K562 (cell line): ENCODE measurements at regions not wholly inside any gene's neighbourhood (a gene's known extent, or its start where the extent isn't known, plus 50 kb on each side); places are given as distances from the start of the nearest gene placed in this dataset.

Source experiments
- ATAC-seq: fragments of 200-7000 bp; cut with Tn5 transposase; 3 replicates; pipeline ENCODE4 v1.9.1; 2020; ENCODE audit warnings: moderate library complexity
- BruUV-seq: library from RNA; stranded (reverse); fragments of 400-500 nt; replicated peaks from 2 replicates; lab custom pipeline; 2021; lab: Mats Ljungman, UMichigan
- CTCF ChIA-PET: fragments of 300-600 bp; formaldehyde crosslinking; extraction: SDS; loops from one replicate; lab custom pipeline; 2021; ENCODE audit warnings: low intra/inter-chr PET ratio; lab: Yijun Ruan, JAX
- POLR2A ChIA-PET: fragments of 300-600, 350-650 bp; sonication (Branson Sonifier 250); formaldehyde crosslinking; extraction: SDS; loops from one replicate; lab custom pipeline; 2021; ENCODE audit warnings: antibody characterized with exemption, inconsistent platforms; lab: Yijun Ruan, JAX
- DNase-seq, 4 experiments: peaks; one replicate each; pipeline versions ENCODE4 v3.0.0 to v3.0.0-alpha.2; 2011 to 2018; ENCODE audit warnings: low spot score in 3 of 4, mixed read lengths in 3 of 4; ENCODE audit errors: extremely low read depth in 1 of 4
- FAIRE-seq: peaks from 2 replicates; lab custom pipeline; 2011; peaks lifted over from hg19 to GRCh38; lab: Jason Lieb, UNC
- H2AFZ ChIP-seq: 2 replicates; pipeline ENCODE4 v1.6.0; 2011; ENCODE audit warnings: low read depth, low read length, control low read depth, inconsistent platforms
- H3K27ac ChIP-seq: fragments of 200-600 bp; 3 replicates; pipeline ENCODE4 v1.8.0; 2011; ENCODE audit warnings: low read depth, mild to moderate bottlenecking, control low read depth, inconsistent platforms, low read length, moderate library complexity, mixed read lengths; ENCODE audit errors: extremely low read depth
- H3K27me3 ChIP-seq, 2 experiments: fragments of 300-600 bp in 1 of 2; 2 replicates in 1 of 2; 3 replicates in 1 of 2; pipeline versions ENCODE4 v1.6.0 to v1.8.0; 2011; ENCODE audit warnings: inconsistent platforms in 2 of 2, low read length in 2 of 2, mild to moderate bottlenecking in 1 of 2, mixed read lengths in 1 of 2, moderate library complexity in 1 of 2; ENCODE audit not compliant: control insufficient read depth in 2 of 2, insufficient read depth in 2 of 2
- H3K36me3 ChIP-seq: fragments of 300-600 bp; 3 replicates; pipeline ENCODE4 v1.8.0; 2011; ENCODE audit warnings: mild to moderate bottlenecking, low read length, inconsistent platforms; ENCODE audit not compliant: control insufficient read depth, insufficient read depth
- H3K4me1 ChIP-seq, 2 experiments: fragments of 200-600 bp in 1 of 2; replicated peaks in 1 of 2; 2 replicates in 1 of 2; 3 replicates in 1 of 2; pipeline versions ENCODE4 v1.5.1 to v1.8.0; 2011; ENCODE audit warnings: inconsistent platforms in 2 of 2, low read length in 2 of 2, mild to moderate bottlenecking in 1 of 2, mixed read lengths in 1 of 2, moderate library complexity in 1 of 2; ENCODE audit not compliant: control insufficient read depth in 2 of 2, insufficient read depth in 2 of 2
- H3K4me2 ChIP-seq: 2 replicates; pipeline ENCODE4 v1.6.1; 2011; ENCODE audit warnings: low read length, control low read depth, inconsistent platforms, mixed read lengths; ENCODE audit not compliant: insufficient read depth
- H3K4me3 ChIP-seq: fragments of 200-600 bp; sonication (generic), shearing (Covaris generic); 2 replicates; pipeline ENCODE4 v1.5.1; 2016; ENCODE audit warnings: control low read depth, inconsistent platforms
- H3K79me2 ChIP-seq: fragments of 200-600 bp; 3 replicates; pipeline ENCODE4 v1.8.0; 2011; ENCODE audit warnings: low read length, inconsistent platforms; ENCODE audit not compliant: control insufficient read depth, insufficient read depth
- H3K9ac ChIP-seq, 2 experiments: 2 replicates each; pipeline versions ENCODE4 v1.6.0 to v1.6.1; 2011; ENCODE audit warnings: low read depth in 2 of 2, low read length in 2 of 2, control low read depth in 1 of 2, inconsistent platforms in 1 of 2, mild to moderate bottlenecking in 1 of 2, mixed read lengths in 1 of 2; ENCODE audit not compliant: insufficient read depth in 1 of 2
- H3K9me1 ChIP-seq: one replicate; pipeline ENCODE4 v1.6.0; 2011; ENCODE audit warnings: inconsistent platforms, mild to moderate bottlenecking, low read length, moderate library complexity; ENCODE audit not compliant: control insufficient read depth, insufficient read depth
- H3K9me3 ChIP-seq: replicated peaks from 2 replicates; pipeline ENCODE4 v1.5.1; 2011; ENCODE audit warnings: low read depth, low read length, inconsistent platforms; ENCODE audit not compliant: control insufficient read depth, insufficient read depth
- H4K20me1 ChIP-seq: replicated peaks from 2 replicates; pipeline ENCODE4 v1.6.1; 2011; ENCODE audit warnings: low read length, inconsistent platforms, mixed read lengths; ENCODE audit not compliant: control insufficient read depth, insufficient read depth
- WGBS: fragments of 100-300 bp; shearing (Covaris generic); methylation state at CpG from one replicate; pipeline ENCODE4 v1.1.6; 2016; ENCODE audit warnings: low coverage, mixed read lengths; ENCODE audit not compliant: insufficient coverage; ENCODE audit errors: missing lambda C conversion rate; 5-methylcytosine and 5-hydroxymethylcytosine counted together
- in situ Hi-C: fragments of 300-500 bp; cut with MboI; formaldehyde crosslinking; loops from 4 replicates; pipeline ENCODE4 v1.15.0; 2018; ENCODE audit warnings: inconsistent platforms, mixed read lengths
- intact Hi-C: fragments of 100-400 bp; cut with micrococcal nuclease; formaldehyde crosslinking; loops from 2 replicates; pipeline ENCODE4 v1.14.2; 2022
- TF ChIP-seq, protein P1 (sequence below): IDR thresholded peaks from 3 replicates; pipeline ENCODE4 v1.6.1; 2011; ENCODE audit warnings: borderline replicate concordance, mild to moderate bottlenecking; ENCODE audit not compliant: insufficient read length, insufficient read depth
- TF ChIP-seq, protein P2 (sequence below): fragments of 250-450 bp; sonication (Bioruptor Pico); IDR thresholded peaks from 2 replicates; pipeline ENCODE4 v1.6.1; 2021; ENCODE audit warnings: mild to moderate bottlenecking
- TF ChIP-seq, protein P3 (sequence below): fragments of 250-450 bp; sonication (Bioruptor Pico); IDR thresholded peaks from 2 replicates; pipeline ENCODE4 v1.8.0; 2021; ENCODE audit warnings: borderline replicate concordance, mild to moderate bottlenecking, moderate library complexity; ENCODE audit not compliant: poor library complexity, severe bottlenecking

DNA sequence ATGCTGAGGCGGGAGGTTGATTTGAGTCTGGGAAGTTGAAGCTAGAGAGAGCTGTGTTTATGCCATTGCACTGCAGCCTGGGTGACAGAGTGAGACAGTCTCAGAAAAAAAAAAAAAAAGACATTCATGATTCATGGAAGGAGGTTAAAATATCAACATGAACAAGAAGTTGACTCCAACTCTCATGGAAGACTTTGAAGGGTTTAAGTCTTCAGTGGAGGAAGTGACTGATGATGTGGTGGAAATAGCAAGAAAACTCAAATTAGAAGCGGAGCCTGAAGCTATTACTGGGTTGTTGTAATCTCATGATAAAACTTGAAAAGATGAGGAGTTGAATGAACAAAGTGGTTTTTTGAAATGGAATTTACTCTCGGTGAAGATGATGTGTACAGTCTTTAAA lies 491.8 kb downstream of the SQOR start (continued):
- TF ChIP-seq, protein P1, sequence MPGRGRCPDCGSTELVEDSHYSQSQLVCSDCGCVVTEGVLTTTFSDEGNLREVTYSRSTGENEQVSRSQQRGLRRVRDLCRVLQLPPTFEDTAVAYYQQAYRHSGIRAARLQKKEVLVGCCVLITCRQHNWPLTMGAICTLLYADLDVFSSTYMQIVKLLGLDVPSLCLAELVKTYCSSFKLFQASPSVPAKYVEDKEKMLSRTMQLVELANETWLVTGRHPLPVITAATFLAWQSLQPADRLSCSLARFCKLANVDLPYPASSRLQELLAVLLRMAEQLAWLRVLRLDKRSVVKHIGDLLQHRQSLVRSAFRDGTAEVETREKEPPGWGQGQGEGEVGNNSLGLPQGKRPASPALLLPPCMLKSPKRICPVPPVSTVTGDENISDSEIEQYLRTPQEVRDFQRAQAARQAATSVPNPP = no peak
- TF ChIP-seq, protein P2, sequence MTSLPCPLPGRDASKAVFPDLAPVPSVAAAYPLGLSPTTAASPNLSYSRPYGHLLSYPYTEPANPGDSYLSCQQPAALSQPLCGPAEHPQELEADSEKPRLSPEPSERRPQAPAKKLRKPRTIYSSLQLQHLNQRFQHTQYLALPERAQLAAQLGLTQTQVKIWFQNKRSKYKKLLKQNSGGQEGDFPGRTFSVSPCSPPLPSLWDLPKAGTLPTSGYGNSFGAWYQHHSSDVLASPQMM (CRISPR knock-in tag) = no peak

DNA sequence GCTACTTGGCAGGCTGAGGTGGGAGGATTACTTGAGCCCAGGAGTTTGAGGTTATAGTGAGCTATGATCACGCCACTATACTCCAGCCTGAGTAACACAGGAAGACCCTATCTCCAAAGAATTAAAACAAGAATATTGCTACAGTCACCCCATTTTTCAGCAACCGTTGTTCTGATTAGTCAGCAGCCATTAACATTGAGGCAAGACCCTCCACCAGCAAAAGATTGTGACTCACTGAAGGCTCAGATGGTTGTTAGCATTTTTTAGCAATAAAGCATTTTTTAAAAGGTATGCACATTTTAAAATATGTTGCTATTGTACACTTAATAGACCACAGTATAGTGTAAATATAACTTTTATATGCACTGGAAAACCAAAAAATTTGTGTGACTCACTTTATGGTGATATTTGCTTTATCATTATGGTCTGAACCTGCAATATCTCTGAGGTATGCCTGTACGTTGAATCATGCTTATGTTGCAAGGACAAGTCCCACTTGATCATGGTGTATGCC lies 492.6 kb downstream of the SQOR start:
- no peak overlapping the region for H3K27ac ChIP-seq
- no peaks in the 10 kb centered on the region for H3K9me1 ChIP-seq
- no peaks in the 10 kb centered on the region for H3K27me3 ChIP-seq
- TF ChIP-seq, protein P3, sequence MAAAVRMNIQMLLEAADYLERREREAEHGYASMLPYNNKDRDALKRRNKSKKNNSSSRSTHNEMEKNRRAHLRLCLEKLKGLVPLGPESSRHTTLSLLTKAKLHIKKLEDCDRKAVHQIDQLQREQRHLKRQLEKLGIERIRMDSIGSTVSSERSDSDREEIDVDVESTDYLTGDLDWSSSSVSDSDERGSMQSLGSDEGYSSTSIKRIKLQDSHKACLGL (CRISPR knock-in tag) = no peak
- intact Hi-C loops = no loop called here
- no peak overlapping the region for H3K4me3 ChIP-seq
- no peak overlapping the region for H2AFZ ChIP-seq
- ATAC-seq (no peak), FAIRE-seq (no peak), DNase-seq (no peak)
- no peaks in the 10 kb centered on the region for H4K20me1 ChIP-seq
- BruUV-seq = no TSS peak
- H3K4me1 ChIP-seq = no peaks in the 10 kb centered on the region
- ChIA-PET POLR2A (no interaction called here), CTCF (no interaction called here)
- 0% methylated on average over 3 of the region's 3 CpGs for WGBS
- H3K9ac ChIP-seq = no peak overlapping the region
- no peaks in the 10 kb centered on the region for H3K36me3 ChIP-seq
- H3K9me3 ChIP-seq = no peaks in the 10 kb centered on the region; the same call in 1 of the 2 replicates
- in situ Hi-C loops = no loop called here
- H3K79me2 ChIP-seq = no peaks in the 10 kb centered on the region
- H3K4me2 ChIP-seq = no peak overlapping the region
